Loucy (cell line): ENCODE measurements at regions not wholly inside any gene's neighbourhood (a gene's known extent, or its start where the extent isn't known, plus 50 kb on each side); places are given as distances from the start of the nearest gene placed in this dataset.
"Not testable (repeated sequence)": the region's sequence is repeated elsewhere in the genome, so short reads cannot be mapped to it uniquely, and the experiment has no call there.

ENCODE experiments used
- H2AFZ ChIP-seq: fragments of 200-600 bp; sonication (generic); 2 replicates; pipeline ENCODE4 v1.6.0; 2016; ENCODE audit warnings: antibody characterized with exemption, mild to moderate bottlenecking, low read length, moderate library complexity
- H3F3A ChIP-seq: fragments of 200-600 bp; 2 replicates; pipeline ENCODE4 v1.6.0; 2016; ENCODE audit warnings: antibody characterized with exemption, low read depth, mild to moderate bottlenecking
- H3K27me3 ChIP-seq: fragments of 200-600 bp; sonication (generic); 2 replicates; pipeline ENCODE4 v1.6.1; 2014; ENCODE audit warnings: low read length, mild to moderate bottlenecking; ENCODE audit not compliant: insufficient read depth, poor library complexity, severe bottlenecking
- H3K36me3 ChIP-seq: fragments of 200-600 bp; sonication (generic); 2 replicates; pipeline ENCODE4 v1.6.1; 2016; ENCODE audit warnings: low read length; ENCODE audit not compliant: insufficient read depth
- H3K4me1 ChIP-seq: fragments of 200-600 bp; sonication (generic); 2 replicates; pipeline ENCODE4 v1.5.1; 2014; ENCODE audit warnings: low read length, mild to moderate bottlenecking; ENCODE audit not compliant: insufficient read depth, poor library complexity, severe bottlenecking
- H3K4me2 ChIP-seq: fragments of 200-600 bp; sonication (generic); 2 replicates; pipeline ENCODE4 v1.6.0; 2014; ENCODE audit warnings: antibody characterized with exemption, low read length, low read depth, mild to moderate bottlenecking; ENCODE audit not compliant: poor library complexity, severe bottlenecking
- H3K4me3 ChIP-seq: fragments of 200-600 bp; sonication (generic); 2 replicates; pipeline ENCODE4 v1.5.1; 2014; ENCODE audit warnings: low read length, mild to moderate bottlenecking, mixed read lengths; ENCODE audit not compliant: poor library complexity, severe bottlenecking
- H3K79me2 ChIP-seq: fragments of 200-600 bp; sonication (generic); 2 replicates; pipeline ENCODE4 v1.6.1; 2014; ENCODE audit warnings: low read length; ENCODE audit not compliant: insufficient read depth
- H3K9ac ChIP-seq: fragments of 200-600 bp; sonication (generic); 2 replicates; pipeline ENCODE4 v1.6.0; 2014; ENCODE audit warnings: mild to moderate bottlenecking, low read depth, low read length, moderate library complexity; ENCODE audit not compliant: poor library complexity, severe bottlenecking
- H3K9me2 ChIP-seq: fragments of 200-600 bp; sonication (generic); replicated peaks from 2 replicates; pipeline ENCODE4 v1.6.1; 2016; ENCODE audit warnings: low read depth, low read length, mixed read lengths
- H3K9me3 ChIP-seq: fragments of 200-600 bp; sonication (generic); 2 replicates; pipeline ENCODE4 v1.6.1; 2014; ENCODE audit warnings: mild to moderate bottlenecking, antibody characterized with exemption, low read length, low read depth; ENCODE audit not compliant: insufficient read depth
- H4K20me1 ChIP-seq: fragments of 200-600 bp; sonication (generic); 2 replicates; pipeline ENCODE4 v1.6.0; 2014; ENCODE audit warnings: antibody characterized with exemption, low read length, mild to moderate bottlenecking; ENCODE audit not compliant: insufficient read depth, poor library complexity, severe bottlenecking
- CTCF ChIP-seq: fragments of 200-600 bp; sonication (generic); conservative IDR thresholded peaks from 2 replicates; pipeline ENCODE4 v1.5.1; 2014; ENCODE audit warnings: mild to moderate bottlenecking, antibody characterized with exemption, low read length
- EZH2phosphoT487 ChIP-seq: fragments of 200-600 bp; IDR thresholded peaks from 2 replicates; pipeline ENCODE4 v1.6.1; 2018; ENCODE audit warnings: antibody characterized with exemption, mild to moderate bottlenecking, moderate library complexity, borderline replicate concordance

GRCh38 chrX:148290931-148291330 lies 209.5 kb upstream of the AFF2 start:
- Histone ChIP-seq H3K79me2 (no peaks in the 10 kb centered on the region), H3K9ac (no peak overlapping the region), H3K4me3 (no peak overlapping the region), H3K27me3 (no peaks in the 10 kb centered on the region), H3K36me3 (no peaks in the 10 kb centered on the region), H4K20me1 (no peaks in the 10 kb centered on the region), H2AFZ (no peak overlapping the region), H3K9me2 (no peaks in the 10 kb centered on the region), H3K4me1 (no peaks in the 10 kb centered on the region), H3K9me3 (no peaks in the 10 kb centered on the region), H3K4me2 (no peak overlapping the region), H3F3A (no peaks in the 10 kb centered on the region)
- no peak for TF ChIP-seq CTCF
- no peak for TF ChIP-seq EZH2phosphoT487

- peaks cover 3% of the 10 kb centered on the region; the same call in 1 of the 2 replicates for H3K9me3 ChIP-seq
- no peaks in the 10 kb centered on the region for H3F3A ChIP-seq
- TF ChIP-seq EZH2phosphoT487 (no peak), CTCF (no peak)
- H2AFZ ChIP-seq = no peak overlapping the region
- no peak overlapping the region for H3K9ac ChIP-seq
- H3K9me2 ChIP-seq = no peaks in the 10 kb centered on the region
- no peaks in the 10 kb centered on the region for H4K20me1 ChIP-seq
- no peaks in the 10 kb centered on the region for H3K27me3 ChIP-seq
- H3K4me3 ChIP-seq = no peak overlapping the region
- no peaks in the 10 kb centered on the region for H3K4me1 ChIP-seq
- no peaks in the 10 kb centered on the region for H3K36me3 ChIP-seq
- peak overlapping the region; percentile 31 for H3K4me2 ChIP-seq
- no peaks in the 10 kb centered on the region for H3K79me2 ChIP-seq
These were observed 201.7 kb upstream of the AFF2 start for GRCh38 chrX:148298737-148299136.

DNA sequence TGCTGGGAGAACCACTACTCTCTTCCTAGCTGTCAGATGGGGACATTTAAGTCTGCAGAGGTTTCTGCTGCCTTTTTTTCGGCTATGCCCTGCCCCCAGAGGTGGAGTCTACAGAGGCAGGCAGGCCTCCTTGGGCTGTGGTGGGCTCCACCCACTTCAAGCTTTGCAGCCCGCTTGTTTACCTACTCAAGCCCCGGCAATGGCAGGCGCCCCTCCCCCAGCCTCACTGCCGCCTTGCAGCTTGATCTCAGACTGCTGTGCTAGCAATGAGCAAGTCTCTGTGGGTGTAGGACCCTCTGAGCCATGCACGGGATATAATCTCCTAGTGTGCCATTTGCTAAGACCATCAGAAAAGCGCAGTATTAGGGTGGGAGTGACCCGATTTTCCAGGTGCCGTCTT lies 195.2 kb upstream of the AFF2 start:
- H3K4me2 ChIP-seq, H3K9me2 ChIP-seq, H3K9ac ChIP-seq, H3K27me3 ChIP-seq, H2AFZ ChIP-seq, H3F3A ChIP-seq, H3K9me3 ChIP-seq, H3K36me3 ChIP-seq, H4K20me1 ChIP-seq, H3K79me2 ChIP-seq, H3K4me3 ChIP-seq: not testable (repeated sequence)
- H3K4me1 ChIP-seq = peaks cover 29% of the 10 kb centered on the region

DNA sequence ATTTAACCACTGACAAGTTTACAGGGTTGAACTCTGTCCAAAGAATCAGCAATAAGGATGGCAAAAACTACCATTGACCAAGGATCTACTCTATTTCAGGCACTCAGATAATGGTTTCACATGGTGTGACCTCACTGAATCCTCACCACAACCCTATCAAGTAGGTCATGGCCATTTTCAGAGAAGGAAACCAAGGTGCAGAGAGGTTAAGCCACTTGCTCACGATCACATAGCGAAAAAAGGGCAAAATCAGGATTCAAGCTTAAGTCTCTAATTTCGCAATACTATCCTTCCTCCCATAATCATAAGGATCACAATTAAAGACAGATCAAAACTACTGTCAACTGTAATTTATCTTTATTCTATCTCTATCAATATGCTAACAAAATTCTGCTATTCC lies 191.0 kb upstream of the AFF2 start:
- Histone ChIP-seq H2AFZ (no peak overlapping the region), H3K9me3 (no peaks in the 10 kb centered on the region), H3K4me2 (peak overlapping the region; percentile 28), H3K9ac (peak overlapping the region; percentile 68), H3K36me3 (no peaks in the 10 kb centered on the region), H3K9me2 (no peaks in the 10 kb centered on the region), H3F3A (peaks cover 12% of the 10 kb centered on the region), H4K20me1 (no peaks in the 10 kb centered on the region), H3K4me3 (peak overlapping the region; percentile 38), H3K4me1 (peaks cover 58% of the 10 kb centered on the region), H3K79me2 (no peaks in the 10 kb centered on the region), H3K27me3 (no peaks in the 10 kb centered on the region)
- no peak for TF ChIP-seq CTCF
- TF ChIP-seq EZH2phosphoT487 = no peak
